Fibroblast of skin of left biceps (primary cell): ENCODE measurements at regions not wholly inside any gene's neighbourhood (a gene's known extent, or its start where the extent isn't known, plus 50 kb on each side); places are given as distances from the start of the nearest gene placed in this dataset.
A peak's percentile ranks its signal among the peaks of the same experiment; 100 is the strongest.
"Not testable (repeated sequence)": the region's sequence is repeated elsewhere in the genome, so short reads cannot be mapped to it uniquely, and the experiment has no call there.

Experiments
- DNase-seq, 2 experiments: peaks; one replicate each; pipeline ENCODE4 v3.0.0-alpha.2; 2013; ENCODE audit warnings: low read depth in 2 of 2

DNA sequence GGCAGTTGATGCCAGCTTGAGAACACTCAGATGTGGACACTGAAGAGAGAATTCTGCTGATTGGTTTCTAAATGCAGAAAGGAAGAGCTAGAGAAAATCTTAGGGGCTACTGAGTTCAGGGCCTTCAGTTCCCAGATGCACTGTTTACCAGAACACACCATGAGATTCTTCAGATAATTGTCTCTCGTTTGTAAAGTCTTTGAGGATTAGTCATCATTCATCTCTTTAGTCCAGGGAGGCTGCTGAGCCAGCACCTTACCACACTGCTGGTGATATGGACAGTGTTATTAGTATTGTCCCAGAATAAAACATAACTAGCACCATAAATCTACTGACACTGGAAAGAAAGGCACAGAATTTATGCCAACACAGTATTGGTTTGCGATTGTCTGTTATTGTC lies 690.8 kb upstream of the CELF4 start:
- no peak for DNase-seq

- DNase-seq, result no peak
Observed at GRCh38 chr18:38250971-38251370, 685.4 kb upstream of the CELF4 start.

GRCh38 chr18:38244480-38244879 lies 678.9 kb upstream of the CELF4 start:
- no peak for DNase-seq

- no peak for DNase-seq
Observed at GRCh38 chr18:38243291-38243690, 677.7 kb upstream of the CELF4 start.

DNA sequence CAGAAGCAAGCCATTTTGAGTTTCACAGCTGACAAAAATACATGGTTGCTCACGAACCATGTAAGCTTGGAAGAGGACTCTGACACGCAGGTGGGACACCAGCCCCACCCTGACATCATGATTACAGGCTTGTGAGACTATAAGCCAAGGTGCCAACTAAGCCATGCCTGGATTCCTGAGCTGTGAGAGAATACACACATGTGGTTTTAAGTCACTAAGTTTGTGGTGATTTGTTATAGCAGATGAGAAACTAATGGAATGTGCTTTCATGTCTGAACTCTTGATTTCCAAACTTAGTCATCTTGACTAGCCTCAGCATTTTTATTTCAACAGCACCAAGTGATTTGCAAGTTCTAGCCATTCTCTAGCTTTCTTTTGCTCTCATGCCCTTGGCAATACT lies 676.1 kb upstream of the CELF4 start:
- DNase-seq, result peak in 1 of 2 experiments; percentile 1

- no peak for DNase-seq
Observed at GRCh38 chr18:38241216-38241615, 675.6 kb upstream of the CELF4 start.

DNA sequence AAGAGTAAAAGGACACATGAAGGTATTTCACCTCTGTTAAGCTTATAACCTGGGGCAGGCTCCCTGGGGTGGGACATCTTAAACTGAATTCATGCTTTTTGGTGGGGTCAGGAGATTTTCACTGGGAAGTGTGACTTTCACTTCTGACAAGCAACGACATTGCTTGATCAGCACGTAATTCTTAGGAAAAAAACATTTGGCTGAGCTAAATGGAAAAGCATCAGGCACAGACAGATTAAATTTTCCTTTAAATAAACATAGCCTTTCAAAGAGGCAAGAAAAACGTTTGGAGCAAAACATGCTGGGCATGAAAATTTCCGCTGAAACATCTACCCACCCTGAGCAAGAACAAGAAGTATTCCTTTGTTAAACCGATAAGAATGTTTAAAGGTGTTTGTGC lies 674.0 kb upstream of the CELF4 start:
- no peak for DNase-seq

GRCh38 chr18:38237796-38238195 lies 672.2 kb upstream of the CELF4 start:
- DNase-seq, result no peak

- no peak for DNase-seq
Observed at GRCh38 chr18:38221476-38222100, 656.0 kb upstream of the CELF4 start.

GRCh38 chr18:38198956-38199355 lies 633.4 kb upstream of the CELF4 start:
- DNase-seq, result no peak

GRCh38 chr18:38198526-38198925 lies 632.9 kb upstream of the CELF4 start:
- no peak for DNase-seq

DNA sequence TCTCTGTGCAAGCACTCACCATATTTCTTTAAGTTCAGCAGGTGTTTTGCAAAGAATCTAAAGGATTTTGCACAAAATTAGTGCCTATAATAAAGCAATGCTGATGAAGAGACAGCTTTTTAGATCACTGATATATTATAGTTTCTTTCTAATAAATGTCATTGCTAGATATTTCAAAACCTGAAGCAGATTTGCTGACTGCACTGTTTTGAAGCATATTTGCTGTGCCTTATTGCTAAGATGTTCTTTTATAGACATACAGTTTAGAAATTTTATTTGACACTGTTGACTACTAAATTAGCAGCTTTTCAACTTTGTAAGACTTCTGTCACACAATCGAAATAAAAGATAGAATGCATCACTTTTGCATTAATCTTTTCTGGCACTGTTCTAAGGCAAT lies 620.9 kb upstream of the CELF4 start:
- no peak for DNase-seq

DNA sequence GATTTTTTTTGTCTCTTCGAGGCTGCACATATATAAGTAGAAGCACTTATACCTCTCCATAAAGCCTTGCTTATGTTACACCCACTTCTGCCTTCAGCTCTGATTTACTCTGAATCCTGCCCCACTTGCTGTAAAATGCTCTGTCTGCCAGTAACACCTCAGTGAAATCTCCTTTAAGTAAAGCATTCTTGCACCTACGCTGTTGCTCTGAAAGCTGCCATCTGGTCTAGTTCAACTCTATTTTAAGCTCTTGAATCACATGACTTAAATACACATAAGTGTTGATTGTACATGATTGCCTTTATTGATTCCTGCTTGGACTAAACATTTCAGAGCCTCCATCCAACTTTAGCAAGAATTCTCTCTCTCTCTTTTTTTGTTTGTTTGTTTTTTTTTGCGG lies 609.0 kb upstream of the CELF4 start:
- DNase-seq, result no peak

DNA sequence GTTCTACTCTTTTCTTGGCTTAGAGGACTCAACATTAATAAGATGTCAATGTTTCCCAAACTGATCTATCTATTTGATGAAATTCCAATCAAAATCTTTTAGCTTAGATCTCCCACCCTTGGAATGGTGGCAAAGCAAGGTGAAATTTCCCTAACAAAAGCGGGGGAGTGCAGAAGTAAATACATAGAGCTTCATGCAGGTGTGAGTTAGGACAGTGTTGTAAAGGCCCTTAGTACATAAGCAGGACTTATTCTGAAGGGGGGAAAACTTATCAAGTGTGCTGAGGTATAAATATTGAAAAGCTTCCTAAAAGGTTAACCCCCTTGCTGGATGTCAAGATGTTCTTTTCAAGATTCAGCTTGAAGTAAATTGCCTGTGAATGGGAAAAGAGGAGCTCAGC lies 608.6 kb upstream of the CELF4 start:
- DNase-seq, result no peak

DNA sequence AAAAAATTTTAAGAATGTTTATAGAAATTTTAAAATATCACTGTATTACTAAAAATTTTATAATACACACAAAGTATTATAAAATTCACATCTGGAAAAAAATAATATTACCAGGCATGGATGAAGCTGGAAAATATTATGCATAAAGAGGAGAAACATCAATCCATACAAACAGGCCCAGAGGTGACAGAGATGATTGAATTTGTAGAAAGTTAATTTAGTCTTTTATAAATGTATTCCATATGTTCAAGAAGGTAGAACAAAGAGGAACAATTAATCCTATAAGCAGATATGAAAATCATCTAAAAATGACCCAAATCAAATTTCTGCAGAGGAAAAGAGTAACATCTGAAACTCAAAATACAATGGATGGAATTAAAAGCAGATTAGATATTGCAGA lies 605.2 kb upstream of the CELF4 start:
- no peak for DNase-seq

DNA sequence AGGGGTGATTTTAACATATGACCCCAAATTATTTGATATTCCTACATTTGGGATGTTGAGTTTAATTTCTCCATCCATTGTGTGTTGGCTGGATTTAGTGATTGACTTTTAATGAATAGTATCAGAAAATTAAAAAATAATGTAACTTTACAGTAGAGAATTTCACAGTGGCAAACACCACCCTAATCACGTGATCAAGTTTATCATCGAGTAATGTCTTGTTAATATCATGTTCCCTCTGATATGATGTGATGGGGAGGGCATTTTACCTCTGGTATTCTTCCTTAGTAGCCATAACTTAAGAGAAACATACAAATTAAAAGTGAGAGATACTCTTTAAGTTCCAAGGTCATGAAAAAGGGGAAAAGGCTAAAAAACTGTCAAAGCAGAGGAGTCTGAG lies 602.0 kb upstream of the CELF4 start:
- DNase-seq, result no peak

- DNase-seq, result not testable (repeated sequence)
Observed at GRCh38 chr18:38153116-38153515, 587.5 kb upstream of the CELF4 start.

DNA sequence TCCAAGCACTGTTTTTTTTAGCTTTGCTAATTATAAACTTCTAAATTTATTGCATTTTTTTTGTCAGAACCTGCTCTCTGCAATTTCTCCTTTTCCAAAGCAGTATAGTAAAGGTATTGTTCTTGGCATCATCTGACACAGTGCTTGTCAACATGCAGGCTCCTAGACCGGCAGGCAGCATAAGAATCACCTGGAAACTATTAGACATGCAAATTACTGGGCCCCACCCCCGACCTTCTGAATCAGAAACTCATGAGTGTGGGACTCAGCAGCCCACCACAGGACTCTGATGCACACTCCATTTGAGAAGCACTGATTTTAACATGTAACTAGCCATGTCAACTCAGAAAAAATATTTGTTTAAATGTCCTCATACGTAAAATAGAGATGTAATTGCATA lies 551.1 kb upstream of the CELF4 start:
- DNase-seq, result no peak

DNA sequence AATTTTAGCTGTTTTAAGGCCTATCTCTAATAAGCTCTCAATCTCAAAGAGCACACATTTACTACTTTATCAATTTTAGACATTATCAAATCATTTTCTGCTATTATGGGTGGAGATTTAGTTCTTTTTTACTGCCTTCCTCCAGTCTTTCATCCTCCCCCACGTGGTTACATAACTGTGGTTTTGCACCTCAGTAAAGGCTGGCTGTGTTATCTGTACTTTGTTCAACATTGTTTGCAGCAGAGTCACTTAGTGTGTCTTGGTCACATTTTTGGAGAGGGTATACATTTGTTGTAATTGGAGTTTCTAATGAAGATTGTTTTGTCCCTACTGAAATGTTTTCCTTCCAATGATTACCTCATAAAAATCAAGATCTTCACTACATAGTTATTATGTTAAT lies 549.6 kb upstream of the CELF4 start:
- DNase-seq, result no peak

- DNase-seq, result no peak
Observed at GRCh38 chr18:38087538-38087937, 521.9 kb upstream of the CELF4 start.

DNA sequence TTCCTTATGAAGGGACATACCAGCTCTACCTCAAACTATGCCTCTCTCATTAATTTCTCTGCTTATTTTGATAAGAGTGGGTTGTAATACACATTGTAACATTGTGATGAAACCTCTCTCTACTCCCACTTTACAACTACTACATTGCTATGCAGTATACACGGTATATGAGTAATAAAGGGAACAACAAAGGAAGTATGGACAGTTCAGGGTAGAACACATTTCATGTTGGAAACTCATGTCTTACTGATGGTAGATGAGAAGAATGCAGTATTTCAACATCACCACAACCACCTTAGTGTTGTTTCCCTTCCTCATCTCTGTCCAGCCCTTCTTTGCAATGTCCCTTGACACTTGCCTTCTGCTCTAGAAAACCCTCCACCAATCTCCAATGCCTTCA lies 515.9 kb upstream of the CELF4 start:
- no peak for DNase-seq

GRCh38 chr18:38077229-38077628 lies 511.6 kb upstream of the CELF4 start:
- no peak for DNase-seq

GRCh38 chr18:38076346-38077070 lies 510.9 kb upstream of the CELF4 start:
- DNase-seq, result no peak
